Osteocyte (in vitro differentiated cells): ENCODE measurements at regions not wholly inside any gene's neighbourhood (a gene's known extent, or its start where the extent isn't known, plus 50 kb on each side); places are given as distances from the start of the nearest gene placed in this dataset.
"Not testable (repeated sequence)": the region's sequence is repeated elsewhere in the genome, so short reads cannot be mapped to it uniquely, and the experiment has no call there.

Source experiments
- DNase-seq: peaks from one replicate; pipeline ENCODE4 v3.0.0; 2021; ENCODE audit warnings: mixed read lengths; ENCODE audit not compliant: unreplicated experiment; ENCODE audit errors: extremely low spot score
- H3K27ac Mint-ChIP-seq: one replicate; pipeline ENCODE4 v1.8.0; 2021; ENCODE audit warnings: mild to moderate bottlenecking, mixed read lengths; ENCODE audit not compliant: unreplicated experiment
- H3K27me3 Mint-ChIP-seq: one replicate; pipeline ENCODE4 v1.8.0; 2021; ENCODE audit warnings: mixed read lengths; ENCODE audit not compliant: unreplicated experiment
- H3K36me3 Mint-ChIP-seq: one replicate; pipeline ENCODE4 v1.8.0; 2021; ENCODE audit warnings: mixed read lengths; ENCODE audit not compliant: unreplicated experiment
- H3K4me1 Mint-ChIP-seq: one replicate; pipeline ENCODE4 v1.8.0; 2021; ENCODE audit warnings: mixed read lengths; ENCODE audit not compliant: unreplicated experiment
- H3K4me3 Mint-ChIP-seq: one replicate; pipeline ENCODE4 v1.8.0; 2021; ENCODE audit warnings: mild to moderate bottlenecking, moderate library complexity, mixed read lengths; ENCODE audit not compliant: unreplicated experiment
- H3K9me3 Mint-ChIP-seq: one replicate; pipeline ENCODE4 v1.8.0; 2021; ENCODE audit warnings: mixed read lengths; ENCODE audit not compliant: unreplicated experiment
- TF ChIP-seq, protein P1 (sequence below): fragments of 200-600 bp; sonication (generic); IDR thresholded peaks from 2 replicates; pipeline ENCODE4 v1.5.0; 2021; ENCODE audit warnings: antibody characterized with exemption, mild to moderate bottlenecking, moderate library complexity

DNA sequence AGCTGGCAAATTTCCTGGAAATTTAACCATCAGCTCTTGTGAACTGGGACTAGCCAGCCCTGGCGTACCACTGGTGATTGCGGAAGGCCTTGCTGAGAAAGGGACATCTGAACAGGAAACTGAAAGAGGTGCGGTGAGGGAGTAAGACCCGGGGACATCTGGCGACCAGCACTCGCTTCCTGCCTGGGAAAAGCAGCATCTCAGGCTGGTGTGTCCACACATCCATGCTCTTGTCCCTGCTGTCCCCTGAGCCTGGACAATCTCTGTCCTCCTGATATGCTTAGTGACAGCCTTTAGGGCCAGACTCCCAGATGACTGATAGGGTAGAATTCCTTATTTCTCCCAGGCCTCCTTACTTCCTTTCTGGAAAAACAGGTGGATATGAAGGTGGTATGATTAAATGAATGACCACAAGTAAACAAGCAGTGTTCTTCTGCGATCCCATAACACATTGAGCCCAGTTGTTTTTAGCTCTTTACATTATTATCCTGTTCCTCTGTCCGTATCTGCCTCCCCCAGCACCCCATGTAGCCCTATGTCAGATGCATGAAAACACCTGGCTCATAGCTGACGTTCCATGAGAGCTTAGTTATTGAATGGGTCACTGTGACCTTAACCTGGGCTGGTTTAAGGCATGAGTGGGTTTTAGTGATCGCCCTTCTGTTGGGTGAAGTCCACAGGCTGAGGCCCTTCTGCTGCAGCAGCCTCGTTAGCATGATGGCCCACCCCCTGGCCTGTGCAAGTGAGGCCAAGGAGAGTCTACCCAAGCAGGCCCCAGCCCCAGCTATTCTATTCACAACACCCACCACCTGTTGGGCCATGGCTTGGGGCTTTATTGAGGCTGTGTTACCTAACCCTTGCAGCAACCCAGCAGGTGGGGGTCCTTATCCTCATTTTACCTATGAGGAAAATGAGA lies 76.1 kb upstream of the GADD45A start:
- no peaks in the 10 kb centered on the region for H3K9me3 Mint-ChIP-seq
- H3K36me3 Mint-ChIP-seq: no peaks in the 10 kb centered on the region
- no peak overlapping the region for H3K4me3 Mint-ChIP-seq
- no peak for DNase-seq
- TF ChIP-seq, protein P1, sequence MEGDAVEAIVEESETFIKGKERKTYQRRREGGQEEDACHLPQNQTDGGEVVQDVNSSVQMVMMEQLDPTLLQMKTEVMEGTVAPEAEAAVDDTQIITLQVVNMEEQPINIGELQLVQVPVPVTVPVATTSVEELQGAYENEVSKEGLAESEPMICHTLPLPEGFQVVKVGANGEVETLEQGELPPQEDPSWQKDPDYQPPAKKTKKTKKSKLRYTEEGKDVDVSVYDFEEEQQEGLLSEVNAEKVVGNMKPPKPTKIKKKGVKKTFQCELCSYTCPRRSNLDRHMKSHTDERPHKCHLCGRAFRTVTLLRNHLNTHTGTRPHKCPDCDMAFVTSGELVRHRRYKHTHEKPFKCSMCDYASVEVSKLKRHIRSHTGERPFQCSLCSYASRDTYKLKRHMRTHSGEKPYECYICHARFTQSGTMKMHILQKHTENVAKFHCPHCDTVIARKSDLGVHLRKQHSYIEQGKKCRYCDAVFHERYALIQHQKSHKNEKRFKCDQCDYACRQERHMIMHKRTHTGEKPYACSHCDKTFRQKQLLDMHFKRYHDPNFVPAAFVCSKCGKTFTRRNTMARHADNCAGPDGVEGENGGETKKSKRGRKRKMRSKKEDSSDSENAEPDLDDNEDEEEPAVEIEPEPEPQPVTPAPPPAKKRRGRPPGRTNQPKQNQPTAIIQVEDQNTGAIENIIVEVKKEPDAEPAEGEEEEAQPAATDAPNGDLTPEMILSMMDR: no peak
- H3K4me1 Mint-ChIP-seq: no peaks in the 10 kb centered on the region
- no peak overlapping the region for H3K27ac Mint-ChIP-seq
- H3K27me3 Mint-ChIP-seq: no peaks in the 10 kb centered on the region

DNA sequence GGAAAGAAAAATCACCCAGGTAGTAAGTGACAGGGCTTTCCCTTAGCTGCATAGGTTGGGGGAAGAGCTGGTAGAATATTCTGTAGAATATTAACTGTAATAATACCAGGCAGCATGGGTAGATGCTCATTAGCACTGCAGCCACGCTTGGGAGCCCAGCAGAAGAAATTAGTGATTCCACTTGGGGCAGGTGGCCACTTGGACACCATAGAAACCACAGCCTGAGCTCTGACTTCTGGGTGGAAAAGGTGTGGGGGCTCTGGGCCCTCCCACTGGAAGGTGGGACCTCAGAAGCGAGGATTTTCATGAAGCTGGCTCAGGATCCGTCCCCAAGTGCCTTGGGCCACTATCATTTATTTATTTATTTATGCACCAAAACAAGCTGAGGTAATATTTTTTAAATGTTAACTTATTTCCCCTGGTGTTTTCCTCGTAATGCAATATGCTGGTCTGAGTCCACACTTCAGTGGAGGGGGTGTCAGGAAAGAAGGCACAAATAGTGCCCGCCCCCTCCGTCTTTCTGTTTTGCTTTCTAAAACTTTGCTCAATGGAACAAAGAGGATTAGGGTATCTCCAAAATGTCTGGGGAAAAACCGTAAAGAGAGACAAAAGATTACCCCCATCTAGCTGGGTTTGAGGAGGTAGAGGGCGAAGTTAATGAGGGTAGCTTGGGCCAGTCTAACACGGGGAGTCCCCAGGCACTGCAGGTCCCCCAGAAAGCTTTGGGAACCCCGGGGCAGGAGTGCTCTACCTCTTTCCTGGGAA lies 75.2 kb upstream of the GADD45A start:
- no peaks in the 10 kb centered on the region for H3K9me3 Mint-ChIP-seq
- H3K4me1 Mint-ChIP-seq: no peaks in the 10 kb centered on the region
- no peak for DNase-seq
- no peaks in the 10 kb centered on the region for H3K27me3 Mint-ChIP-seq
- H3K36me3 Mint-ChIP-seq: no peaks in the 10 kb centered on the region
- H3K27ac Mint-ChIP-seq: no peak overlapping the region
- no peak overlapping the region for H3K4me3 Mint-ChIP-seq
- TF ChIP-seq, protein P1: no peak

DNA sequence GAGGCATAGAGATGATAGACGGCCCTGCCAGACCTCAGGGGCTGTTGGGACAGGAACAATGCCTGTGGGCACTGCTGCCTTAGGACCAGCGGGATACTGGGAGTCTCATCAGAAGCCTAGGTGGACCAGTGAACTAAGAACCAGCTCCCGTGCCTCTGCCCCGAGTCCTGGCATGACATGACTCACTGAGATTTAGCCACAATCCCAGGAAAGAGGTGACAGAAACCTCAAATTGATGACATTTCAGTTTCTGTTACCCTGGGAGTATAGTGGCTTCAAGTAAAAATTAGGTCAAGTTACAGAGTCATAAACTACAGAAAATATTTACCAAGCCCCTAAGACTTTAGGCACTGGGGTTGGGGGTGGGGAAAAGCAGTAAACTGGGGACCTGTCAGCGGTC lies 74.6 kb upstream of the GADD45A start:
- DNase-seq: no peak
- Mint-ChIP-seq H3K9me3 (no peaks in the 10 kb centered on the region), H3K4me1 (no peaks in the 10 kb centered on the region), H3K36me3 (no peaks in the 10 kb centered on the region), H3K27ac (no peak overlapping the region), H3K27me3 (no peaks in the 10 kb centered on the region), H3K4me3 (no peak overlapping the region)
- TF ChIP-seq, protein P1: no peak

DNA sequence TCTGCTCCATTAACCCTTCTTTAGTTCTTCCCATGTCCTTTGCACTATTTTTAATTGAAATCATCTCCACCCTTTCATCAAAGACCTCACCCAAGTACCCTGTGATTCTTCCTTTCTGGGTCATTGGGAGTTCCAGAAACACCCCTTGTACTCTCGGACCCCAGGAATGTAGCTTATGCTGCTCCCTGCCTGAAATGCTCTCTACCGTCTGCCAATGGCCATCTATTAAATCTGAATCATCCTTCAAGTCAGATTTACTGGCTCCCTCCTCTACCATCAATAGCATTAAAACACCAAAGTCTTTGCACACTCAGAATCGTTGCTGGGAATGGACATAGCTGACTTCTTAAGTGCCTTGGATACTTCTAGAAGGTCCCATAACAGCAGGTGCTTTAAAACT lies 73.2 kb upstream of the GADD45A start:
- H3K4me1 Mint-ChIP-seq: peaks cover 4% of the 10 kb centered on the region
- H3K27ac Mint-ChIP-seq: no peak overlapping the region
- DNase-seq: no peak
- no peaks in the 10 kb centered on the region for H3K36me3 Mint-ChIP-seq
- H3K4me3 Mint-ChIP-seq: no peak overlapping the region
- no peaks in the 10 kb centered on the region for H3K9me3 Mint-ChIP-seq
- H3K27me3 Mint-ChIP-seq: no peaks in the 10 kb centered on the region
- TF ChIP-seq, protein P1: no peak

DNA sequence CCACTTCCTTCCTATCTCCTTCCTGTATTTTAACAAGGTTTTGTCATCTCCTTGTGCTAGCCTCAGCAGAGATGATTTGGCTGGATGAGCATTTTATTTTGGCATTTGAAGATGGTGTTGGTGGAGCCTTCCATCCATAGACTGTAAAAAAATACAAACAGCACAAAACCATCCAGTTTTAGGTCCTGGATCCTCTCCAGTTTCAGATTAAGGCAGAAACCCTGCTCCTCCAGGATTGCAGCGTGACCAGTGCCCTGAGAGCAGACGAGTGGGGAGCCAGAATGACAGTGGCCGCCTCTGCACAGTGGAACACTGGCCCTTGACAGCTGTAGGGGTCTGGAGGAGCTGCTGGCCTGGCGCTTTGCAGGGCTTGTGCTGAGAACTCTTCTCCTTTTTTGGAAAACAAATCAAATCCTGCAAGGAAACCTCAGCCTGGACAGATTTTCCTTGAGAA lies 72.2 kb upstream of the GADD45A start:
- Mint-ChIP-seq H3K27me3 (no peaks in the 10 kb centered on the region), H3K27ac (no peak overlapping the region), H3K9me3 (no peaks in the 10 kb centered on the region), H3K36me3 (no peaks in the 10 kb centered on the region), H3K4me3 (no peak overlapping the region), H3K4me1 (peaks cover 6% of the 10 kb centered on the region)
- TF ChIP-seq, protein P1: no peak
- no peak for DNase-seq

DNA sequence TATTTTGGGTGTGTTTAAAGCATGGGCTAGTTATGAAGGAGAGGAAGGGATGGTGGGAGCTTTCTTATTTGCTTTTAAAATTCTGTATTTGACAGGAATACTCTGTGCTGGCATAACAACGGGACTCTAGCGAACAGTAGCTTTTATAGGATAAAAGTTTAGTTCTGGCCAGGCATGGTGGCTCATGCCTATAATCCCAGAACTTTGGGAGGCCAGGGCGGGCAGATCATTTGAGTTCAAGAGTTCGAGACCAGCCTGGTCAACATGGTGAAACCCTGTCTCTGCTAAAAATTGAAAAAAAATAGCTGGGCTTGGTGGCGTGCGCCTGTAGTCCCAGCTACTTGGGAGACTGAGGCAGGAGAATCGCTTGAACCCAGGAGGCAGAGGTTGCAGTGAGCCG lies 71.5 kb upstream of the GADD45A start:
- not testable (repeated sequence) for H3K27me3 Mint-ChIP-seq

More for the DNA sequence above, 71.5 kb upstream of the GADD45A start:
- DNase-seq: peak; percentile 68
- H3K4me1 Mint-ChIP-seq: peaks cover 10% of the 10 kb centered on the region
- not testable (repeated sequence) for H3K4me3 Mint-ChIP-seq, H3K9me3 Mint-ChIP-seq, H3K36me3 Mint-ChIP-seq, H3K27ac Mint-ChIP-seq
